Endodermal cell (in vitro differentiated cells): ENCODE measurements at regions not wholly inside any gene's neighbourhood (a gene's known extent, or its start where the extent isn't known, plus 50 kb on each side); places are given as distances from the start of the nearest gene placed in this dataset.

Experiments used
- DNase-seq: peaks from one replicate; pipeline ENCODE4 v3.0.0-alpha.2; 2017
- H3K27ac ChIP-seq: 2 replicates; pipeline ENCODE4 v1.5.1; 2013; ENCODE audit warnings: mild to moderate bottlenecking, low read depth, low read length, moderate library complexity
- H3K27me3 ChIP-seq: 2 replicates; pipeline ENCODE4 v1.6.1; 2013; ENCODE audit warnings: mild to moderate bottlenecking, low read length, moderate library complexity; ENCODE audit not compliant: insufficient read depth, control insufficient read depth, poor library complexity, severe bottlenecking
- H3K36me3 ChIP-seq: 2 replicates; pipeline ENCODE4 v1.7.0; 2013; ENCODE audit warnings: mild to moderate bottlenecking, low read length, moderate library complexity; ENCODE audit not compliant: control insufficient read depth, insufficient read depth
- H3K4me1 ChIP-seq: one replicate; pipeline ENCODE4 v1.7.0; 2013; ENCODE audit warnings: low read length; ENCODE audit not compliant: control insufficient read depth, insufficient read depth
- H3K4me3 ChIP-seq: 2 replicates; pipeline ENCODE4 v1.5.1; 2013; ENCODE audit warnings: mild to moderate bottlenecking, low read length, moderate library complexity
- H3K9ac ChIP-seq: 2 replicates; pipeline ENCODE4 v1.6.1; 2013; ENCODE audit warnings: mild to moderate bottlenecking, low read length, moderate library complexity; ENCODE audit not compliant: poor library complexity, severe bottlenecking; ENCODE audit errors: extremely low read depth
- H3K9me3 ChIP-seq: 2 replicates; pipeline ENCODE4 v1.6.1; 2013; ENCODE audit warnings: mild to moderate bottlenecking, low read length, moderate library complexity; ENCODE audit not compliant: control insufficient read depth
- H3K27ac Mint-ChIP-seq: 2 replicates; pipeline ENCODE4 v1.8.0; 2020; ENCODE audit warnings: mixed read lengths
- H3K27me3 Mint-ChIP-seq: 2 replicates; pipeline ENCODE4 v1.8.0; 2021; ENCODE audit warnings: mild to moderate bottlenecking, mixed read lengths; ENCODE audit not compliant: insufficient read depth
- H3K36me3 Mint-ChIP-seq: 2 replicates; pipeline ENCODE4 v1.8.0; 2020; ENCODE audit warnings: low read depth, mixed read lengths
- H3K4me1 Mint-ChIP-seq: 2 replicates; pipeline ENCODE4 v1.8.0; 2020; ENCODE audit warnings: mixed read lengths
- H3K4me3 Mint-ChIP-seq: 2 replicates; pipeline ENCODE4 v1.8.0; 2020; ENCODE audit warnings: mild to moderate bottlenecking, moderate library complexity, mixed read lengths
- H3K9me3 Mint-ChIP-seq: 2 replicates; pipeline ENCODE4 v1.8.0; 2020; ENCODE audit warnings: mild to moderate bottlenecking, mixed read lengths
- CTCF ChIP-seq: fragments of 200-600 bp; sonication (generic); conservative IDR thresholded peaks from 2 replicates; pipeline ENCODE4 v1.5.0; 2021; ENCODE audit warnings: antibody characterized with exemption, mild to moderate bottlenecking
- WGBS, 2 experiments: methylation state at CpG; one replicate each; pipeline versions ENCODE4 v1.1.5 to v1.1.7; 2013; ENCODE audit warnings: missing lambda C conversion rate in 2 of 2, mixed read lengths in 1 of 2; ENCODE audit not compliant: insufficient coverage in 1 of 2, insufficient read length in 1 of 2; 5-methylcytosine and 5-hydroxymethylcytosine counted together

- Mint-ChIP-seq H3K27me3 (no peaks in the 10 kb centered on the region), H3K27ac (no peak overlapping the region), H3K4me1 (no peaks in the 10 kb centered on the region), H3K9me3 (peaks cover 8% of the 10 kb centered on the region), H3K4me3 (no peak overlapping the region), H3K36me3 (no peaks in the 10 kb centered on the region)
- Histone ChIP-seq H3K4me1 (no peaks in the 10 kb centered on the region), H3K9ac (no peak overlapping the region), H3K27me3 (no peaks in the 10 kb centered on the region), H3K36me3 (no peaks in the 10 kb centered on the region), H3K4me3 (no peak overlapping the region), H3K27ac (no peak overlapping the region), H3K9me3 (peaks cover 11% of the 10 kb centered on the region)
- DNase-seq = no peak
- 62 to 90% methylated on average over 4 to 6 of the region's 7 CpGs for WGBS, 2 experiments
- TF ChIP-seq CTCF = no peak
These were observed 54.8 kb upstream of the MIR17HG start for GRCh38 chr13:91292630-91293221.

- no peaks in the 10 kb centered on the region for H3K9me3 Mint-ChIP-seq
These were observed 51.6 kb upstream of the MIR17HG start for GRCh38 chr13:91295712-91296410.

GRCh38 chr13:91297503-91297902 is 50.0 kb upstream of the MIR17HG start:
- no peak for TF ChIP-seq CTCF
- 86% methylated on average over 1 of the region's 2 CpGs; no CpG with 5 or more reads in 1 of the 2 experiments for WGBS, 2 experiments
- H3K4me3 ChIP-seq = no peak overlapping the region
- no peaks in the 10 kb centered on the region for H3K4me1 ChIP-seq
- H3K27ac ChIP-seq = no peak overlapping the region
- H3K4me3 Mint-ChIP-seq = no peak overlapping the region
- H3K36me3 Mint-ChIP-seq = no peaks in the 10 kb centered on the region
- H3K9me3 Mint-ChIP-seq = no peaks in the 10 kb centered on the region
- H3K9ac ChIP-seq = no peak overlapping the region
- no peaks in the 10 kb centered on the region for H3K4me1 Mint-ChIP-seq
- H3K9me3 ChIP-seq = no peaks in the 10 kb centered on the region
- no peak for DNase-seq
- H3K27me3 Mint-ChIP-seq = no peaks in the 10 kb centered on the region
- no peaks in the 10 kb centered on the region for H3K27me3 ChIP-seq
- no peak overlapping the region for H3K27ac Mint-ChIP-seq
- no peaks in the 10 kb centered on the region for H3K36me3 ChIP-seq

More at GRCh38 chr13:91295712-91296410, 51.6 kb upstream of the MIR17HG start:
- no peak overlapping the region for H3K4me3 ChIP-seq
- no peaks in the 10 kb centered on the region for H3K27me3 ChIP-seq
- no peaks in the 10 kb centered on the region for H3K27me3 Mint-ChIP-seq
- no peaks in the 10 kb centered on the region for H3K4me1 Mint-ChIP-seq
- H3K9ac ChIP-seq = no peak overlapping the region
- 90 to 100% methylated on average over 2 to 15 of the region's 15 CpGs for WGBS, 2 experiments
- H3K36me3 ChIP-seq = no peaks in the 10 kb centered on the region
- no peak for DNase-seq
- no peak overlapping the region for H3K4me3 Mint-ChIP-seq
- no peak overlapping the region for H3K27ac ChIP-seq
- no peaks in the 10 kb centered on the region for H3K9me3 ChIP-seq
- TF ChIP-seq CTCF = no peak
- no peaks in the 10 kb centered on the region for H3K4me1 ChIP-seq
- H3K27ac Mint-ChIP-seq = no peak overlapping the region
- H3K36me3 Mint-ChIP-seq = no peaks in the 10 kb centered on the region
